Kidney (tissue), 13 donors: ENCODE measurements at regions not wholly inside any gene's neighbourhood (a gene's known extent, or its start where the extent isn't known, plus 50 kb on each side); places are given as distances from the start of the nearest gene placed in this dataset.

Source experiments
- DNase-seq, 5 donors: peaks; one replicate each; pipeline ENCODE4 v3.0.0-alpha.2; 2013 to 2020
- FAIRE-seq: peaks from 2 replicates; lab custom pipeline; 2012; peaks lifted over from hg19 to GRCh38; lab: Jason Lieb, UNC
- H3K27ac ChIP-seq, 2 donors: one replicate each; pipeline ENCODE4 v1.7.0; 2013; ENCODE audit warnings: low read depth in 2 of 2, low read length in 2 of 2, inconsistent platforms in 1 of 2
- H3K27me3 ChIP-seq: one replicate; pipeline ENCODE4 v1.7.1; 2013; ENCODE audit warnings: low read length, inconsistent platforms; ENCODE audit not compliant: control insufficient read depth, insufficient read depth
- H3K36me3 ChIP-seq, 3 donors: one replicate each; pipeline versions ENCODE4 v1.7.0 to v1.7.1; 2013; ENCODE audit warnings: low read length in 3 of 3, control low read depth in 1 of 3, inconsistent platforms in 1 of 3; ENCODE audit not compliant: insufficient read depth in 3 of 3, control insufficient read depth in 2 of 3
- H3K4me1 ChIP-seq, 3 donors: one replicate each; pipeline versions ENCODE4 v1.7.0 to v1.7.1; 2013; ENCODE audit warnings: low read length in 3 of 3, inconsistent platforms in 1 of 3, low read depth in 1 of 3; ENCODE audit not compliant: control insufficient read depth in 2 of 3, insufficient read depth in 2 of 3
- H3K4me3 ChIP-seq, 3 donors: one replicate each; pipeline versions ENCODE4 v1.7.0 to v1.8.1; 2013; ENCODE audit warnings: low read length in 3 of 3, control low read depth in 1 of 3, inconsistent platforms in 1 of 3
- H3K9ac ChIP-seq, 3 donors: one replicate each; pipeline versions ENCODE4 v1.7.0 to v1.7.1; 2013; ENCODE audit warnings: low read length in 3 of 3, control low read depth in 1 of 3, inconsistent platforms in 1 of 3
- H3K9me3 ChIP-seq, 3 donors: one replicate each; pipeline versions ENCODE4 v1.7.0 to v1.7.1; 2013; ENCODE audit warnings: low read length in 3 of 3, control low read depth in 1 of 3, inconsistent platforms in 1 of 3; ENCODE audit not compliant: control insufficient read depth in 2 of 3, insufficient read depth in 1 of 3
- intact Hi-C: fragments of 100-400 bp; cut with DNase I; formaldehyde crosslinking; loops from one replicate; pipeline ENCODE4 v1.11.1; 2022
- TF ChIP-seq, protein P1 (sequence below): IDR thresholded peaks from 3 replicates; pipeline ENCODE4 v1.5.1; 2012; ENCODE audit warnings: mild to moderate bottlenecking, moderate library complexity, borderline replicate concordance; ENCODE audit not compliant: insufficient read depth; ENCODE audit errors: extremely low read depth
- donor health status: control.
- donor health status: control.
- donor health status: control.
- donor health status: control.
- donor health status: control.
- donor health status: DM: yes; HTN: yes; CAD: no.
- donor health status: Normal renal cell carcinoma (clear cell type).

DNA sequence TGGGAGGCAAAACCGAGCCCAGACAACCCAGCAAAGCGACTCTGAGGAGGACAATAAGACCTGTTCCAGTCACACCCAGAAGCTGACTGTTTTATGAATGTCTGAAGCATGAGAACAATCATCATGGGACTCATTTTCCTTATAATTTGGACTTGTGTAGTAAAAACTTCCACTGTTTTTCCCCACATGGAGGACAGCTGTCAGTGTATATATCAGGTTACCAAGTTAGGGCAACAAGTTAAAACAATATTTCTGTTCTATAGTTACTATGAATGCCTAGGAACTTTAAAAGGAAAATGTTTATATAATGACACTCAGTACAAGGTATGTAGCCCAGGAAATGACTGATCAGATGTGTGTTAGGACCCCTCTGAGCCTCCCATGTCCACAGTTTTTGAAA is 528.2 kb upstream of the TSPY4 start:
- Histone ChIP-seq H3K27me3 (no peaks in the 10 kb centered on the region), H3K27ac (no peak overlapping the region), H3K9ac (no peak overlapping the region), H3K36me3 (no peaks in the 10 kb centered on the region), H3K4me1 (no peaks in the 10 kb centered on the region), H3K4me3 (no peak overlapping the region), H3K9me3 (no peaks in the 10 kb centered on the region)
- no peak for FAIRE-seq
- TF ChIP-seq, protein P1, sequence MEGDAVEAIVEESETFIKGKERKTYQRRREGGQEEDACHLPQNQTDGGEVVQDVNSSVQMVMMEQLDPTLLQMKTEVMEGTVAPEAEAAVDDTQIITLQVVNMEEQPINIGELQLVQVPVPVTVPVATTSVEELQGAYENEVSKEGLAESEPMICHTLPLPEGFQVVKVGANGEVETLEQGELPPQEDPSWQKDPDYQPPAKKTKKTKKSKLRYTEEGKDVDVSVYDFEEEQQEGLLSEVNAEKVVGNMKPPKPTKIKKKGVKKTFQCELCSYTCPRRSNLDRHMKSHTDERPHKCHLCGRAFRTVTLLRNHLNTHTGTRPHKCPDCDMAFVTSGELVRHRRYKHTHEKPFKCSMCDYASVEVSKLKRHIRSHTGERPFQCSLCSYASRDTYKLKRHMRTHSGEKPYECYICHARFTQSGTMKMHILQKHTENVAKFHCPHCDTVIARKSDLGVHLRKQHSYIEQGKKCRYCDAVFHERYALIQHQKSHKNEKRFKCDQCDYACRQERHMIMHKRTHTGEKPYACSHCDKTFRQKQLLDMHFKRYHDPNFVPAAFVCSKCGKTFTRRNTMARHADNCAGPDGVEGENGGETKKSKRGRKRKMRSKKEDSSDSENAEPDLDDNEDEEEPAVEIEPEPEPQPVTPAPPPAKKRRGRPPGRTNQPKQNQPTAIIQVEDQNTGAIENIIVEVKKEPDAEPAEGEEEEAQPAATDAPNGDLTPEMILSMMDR = no peak
- intact Hi-C loops = no loop called here
- DNase-seq = no peak

DNA sequence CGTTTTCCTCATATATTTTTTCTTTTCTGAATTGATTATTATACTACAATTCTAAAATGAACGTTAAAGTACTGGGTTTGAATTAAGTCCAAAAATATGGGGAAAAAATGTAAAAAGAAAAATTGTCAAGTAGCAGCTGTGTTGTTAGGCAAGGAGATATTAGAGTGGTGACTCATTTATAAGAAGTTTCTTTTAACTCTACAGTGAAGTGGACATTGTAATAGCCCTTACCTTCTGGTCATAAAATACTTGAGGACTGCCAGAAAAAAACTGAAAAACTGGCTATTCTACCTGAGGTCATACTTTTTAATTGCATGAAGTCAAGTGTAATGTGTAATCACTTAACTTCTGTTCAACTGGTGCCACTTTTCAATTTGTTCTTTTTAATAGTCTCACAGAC is 523.1 kb upstream of the TSPY4 start:
- no peaks in the 10 kb centered on the region for H3K27me3 ChIP-seq
- no peak overlapping the region for H3K27ac ChIP-seq
- H3K9ac ChIP-seq = no peak overlapping the region
- no peaks in the 10 kb centered on the region for H3K4me1 ChIP-seq
- no peak for FAIRE-seq
- TF ChIP-seq, protein P1 = no peak
- no peaks in the 10 kb centered on the region for H3K9me3 ChIP-seq
- H3K36me3 ChIP-seq = no peaks in the 10 kb centered on the region
- no peak overlapping the region for H3K4me3 ChIP-seq
- DNase-seq = no peak
- intact Hi-C loops = no loop called here

DNA sequence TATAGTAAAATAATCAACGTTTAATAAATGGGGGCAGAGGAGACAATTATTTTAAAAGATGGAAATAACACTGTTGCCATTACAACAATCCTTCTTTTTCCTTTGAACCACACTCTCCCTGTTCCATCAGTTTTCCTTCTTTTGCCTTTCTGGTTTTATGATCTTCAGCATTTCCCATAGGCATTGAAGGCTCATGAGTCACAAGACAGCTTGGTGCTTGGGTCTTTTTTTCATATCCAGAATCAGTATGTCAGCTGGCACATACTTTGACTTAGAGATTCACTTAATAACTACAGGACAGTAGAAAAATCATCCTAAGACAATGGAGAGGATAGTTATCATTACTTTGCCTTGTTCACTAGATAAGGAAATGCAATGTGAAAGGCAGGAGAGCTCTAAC is 521.6 kb upstream of the TSPY4 start:
- Histone ChIP-seq H3K9ac (no peak overlapping the region), H3K27me3 (no peaks in the 10 kb centered on the region), H3K9me3 (no peaks in the 10 kb centered on the region), H3K27ac (no peak overlapping the region), H3K36me3 (no peaks in the 10 kb centered on the region), H3K4me1 (no peaks in the 10 kb centered on the region), H3K4me3 (no peak overlapping the region)
- no peak for FAIRE-seq
- intact Hi-C loops = no loop called here
- no peak for DNase-seq
- TF ChIP-seq, protein P1 = no peak

DNA sequence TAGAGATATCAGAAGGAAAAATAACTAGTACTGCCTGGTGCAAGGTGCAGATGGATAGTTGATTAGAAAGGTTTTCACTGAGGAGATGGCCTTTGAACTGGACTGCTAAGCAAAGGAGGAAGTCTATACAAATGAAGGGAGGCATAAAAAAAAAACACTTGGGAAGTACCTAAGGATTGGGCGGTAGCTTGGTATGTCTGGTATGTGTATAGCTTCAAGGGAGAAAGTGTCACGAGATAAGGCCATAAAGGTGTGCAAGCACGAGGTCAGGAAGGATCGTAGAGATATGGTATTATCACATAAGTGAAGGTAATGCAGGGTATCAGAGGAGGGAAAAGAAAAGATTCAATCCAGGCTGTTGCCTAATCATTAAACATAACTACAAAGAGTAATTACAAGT is 517.2 kb upstream of the TSPY4 start:
- TF ChIP-seq, protein P1 = no peak
- Histone ChIP-seq H3K27me3 (no peaks in the 10 kb centered on the region), H3K4me3 (no peak overlapping the region), H3K9me3 (no peaks in the 10 kb centered on the region), H3K9ac (no peak overlapping the region), H3K36me3 (no peaks in the 10 kb centered on the region), H3K27ac (no peak overlapping the region), H3K4me1 (no peaks in the 10 kb centered on the region)
- intact Hi-C loops = no loop called here
- FAIRE-seq (no peak), DNase-seq (no peak)
